IMR-90 (cell line): ENCODE measurements at regions not wholly inside any gene's neighbourhood (a gene's known extent, or its start where the extent isn't known, plus 50 kb on each side); places are given as distances from the start of the nearest gene placed in this dataset.

Experiments
- ATAC-seq: fragments of 200-7000 bp; cut with Tn5 transposase; 2 replicates; pipeline ENCODE4 v1.9.1; 2020; ENCODE audit warnings: low read depth, mild to moderate bottlenecking, moderate library complexity
- BruUV-seq: library from RNA; stranded (reverse); fragments of 400-500 nt; replicated peaks from 2 replicates; lab custom pipeline; 2021; lab: Mats Ljungman, UMichigan
- CTCF ChIA-PET: fragments of 300-600 bp; formaldehyde crosslinking; extraction: SDS; loops from one replicate; lab custom pipeline; 2021; ENCODE audit warnings: antibody characterized with exemption; lab: Yijun Ruan, JAX
- POLR2A ChIA-PET: fragments of 300-600 bp; sonication (Branson Sonifier 250); formaldehyde crosslinking; loops from one replicate; lab custom pipeline; 2022; ENCODE audit warnings: antibody characterized with exemption; ENCODE audit not compliant: unreplicated experiment; lab: Charles Lee
- DNase-seq: peaks from one replicate; pipeline ENCODE4 v3.0.0; 2013
- H2AFZ ChIP-seq: replicated peaks from 2 replicates; pipeline ENCODE3; 2013; ENCODE audit warnings: low read length, mild to moderate bottlenecking; ENCODE audit not compliant: poor library complexity
- H2AK5ac ChIP-seq: 2 replicates; pipeline ENCODE4 v1.6.1; 2013; ENCODE audit warnings: low read depth, low read length, inconsistent platforms
- H2AK9ac ChIP-seq: replicated peaks from 2 replicates; pipeline ENCODE3; 2013; ENCODE audit warnings: mild to moderate bottlenecking, low read depth, low read length, moderate library complexity; ENCODE audit not compliant: poor library complexity
- H2BK120ac ChIP-seq: 2 replicates; pipeline ENCODE4 v1.6.1; 2013; ENCODE audit warnings: low read depth, low read length, inconsistent platforms
- H2BK15ac ChIP-seq: 3 replicates; pipeline ENCODE4 v1.6.1; 2013; ENCODE audit warnings: low read depth, low read length, inconsistent platforms
- H2BK20ac ChIP-seq: 2 replicates; pipeline ENCODE4 v1.6.1; 2013; ENCODE audit warnings: low read depth, mild to moderate bottlenecking, inconsistent platforms, low read length, moderate library complexity
- H2BK5ac ChIP-seq: 2 replicates; pipeline ENCODE4 v1.6.1; 2013; ENCODE audit warnings: mild to moderate bottlenecking, low read depth, low read length, inconsistent platforms; ENCODE audit not compliant: poor library complexity, severe bottlenecking
- H3K14ac ChIP-seq: replicated peaks from 2 replicates; pipeline ENCODE4 v1.6.1; 2013; ENCODE audit warnings: low read depth, low read length, inconsistent platforms
- H3K18ac ChIP-seq: 2 replicates; pipeline ENCODE4 v1.6.1; 2013; ENCODE audit warnings: low read depth, low read length, control low read depth
- H3K23ac ChIP-seq: 2 replicates; pipeline ENCODE4 v1.6.1; 2013; ENCODE audit warnings: low read depth, low read length, inconsistent platforms
- H3K27ac ChIP-seq: 2 replicates; pipeline ENCODE4 v1.5.1; 2013; ENCODE audit warnings: mild to moderate bottlenecking, control low read depth, low read length; ENCODE audit not compliant: insufficient read depth
- H3K27me3 ChIP-seq: 2 replicates; pipeline ENCODE4 v1.6.1; 2013; ENCODE audit warnings: low read length; ENCODE audit not compliant: control insufficient read depth, insufficient read depth
- H3K36me3 ChIP-seq: 2 replicates; pipeline ENCODE4 v1.6.1; 2013; ENCODE audit warnings: low read length, mixed read lengths; ENCODE audit not compliant: control insufficient read depth, insufficient read depth
- H3K4ac ChIP-seq: 2 replicates; pipeline ENCODE4 v1.6.1; 2013; ENCODE audit warnings: low read depth, low read length, inconsistent platforms
- H3K4me1 ChIP-seq: 2 replicates; pipeline ENCODE4 v1.6.1; 2013; ENCODE audit warnings: low read length, mixed read lengths; ENCODE audit not compliant: control insufficient read depth, insufficient read depth
- H3K4me2 ChIP-seq: 2 replicates; pipeline ENCODE4 v1.6.1; 2013; ENCODE audit warnings: low read depth, mild to moderate bottlenecking, control low read depth, low read length, moderate library complexity
- H3K4me3 ChIP-seq: 2 replicates; pipeline ENCODE4 v1.5.1; 2013; ENCODE audit warnings: low read depth, mild to moderate bottlenecking, control low read depth, low read length, moderate library complexity; ENCODE audit not compliant: insufficient read depth
- H3K56ac ChIP-seq: 2 replicates; pipeline ENCODE4 v1.6.1; 2013; ENCODE audit warnings: low read length, inconsistent platforms; ENCODE audit not compliant: insufficient read depth; ENCODE audit errors: extremely low read depth
- H3K79me1 ChIP-seq, 2 experiments: 2 replicates each; pipeline ENCODE4 v1.6.1; 2013; ENCODE audit warnings: low read length in 2 of 2, inconsistent platforms in 1 of 2, low read depth in 1 of 2
- H3K9ac ChIP-seq: 2 replicates; pipeline ENCODE4 v1.6.1; 2013; ENCODE audit warnings: low read depth, low read length, control low read depth
- H3K9me1 ChIP-seq: 2 replicates; pipeline ENCODE4 v1.6.1; 2013; ENCODE audit warnings: low read length, inconsistent platforms; ENCODE audit not compliant: insufficient read depth
- H3K9me3 ChIP-seq: 2 replicates; pipeline ENCODE4 v1.6.1; 2013; ENCODE audit warnings: low read length; ENCODE audit not compliant: control insufficient read depth, insufficient read depth
- H4K20me1 ChIP-seq: 2 replicates; pipeline ENCODE4 v1.6.1; 2013; ENCODE audit warnings: low read length, inconsistent platforms; ENCODE audit not compliant: insufficient read depth
- H4K5ac ChIP-seq: 2 replicates; pipeline ENCODE4 v1.6.1; 2013; ENCODE audit warnings: mild to moderate bottlenecking, low read depth, low read length, control low read depth
- H4K8ac ChIP-seq, 2 experiments: 2 replicates each; pipeline ENCODE4 v1.6.1; 2013; ENCODE audit warnings: low read depth in 2 of 2, low read length in 2 of 2, control low read depth in 1 of 2, inconsistent platforms in 1 of 2
- H4K91ac ChIP-seq: 2 replicates; pipeline ENCODE4 v1.6.1; 2013; ENCODE audit warnings: low read depth, low read length, inconsistent platforms; ENCODE audit not compliant: insufficient read depth
- BHLHE40 ChIP-seq: fragments of 150-350 bp; IDR thresholded peaks from 2 replicates; pipeline ENCODE4 v1.6.1; 2016; ENCODE audit warnings: mild to moderate bottlenecking, low read depth, low read length
- FOS ChIP-seq: fragments of 150-350 bp; IDR thresholded peaks from 2 replicates; pipeline ENCODE4 v1.6.1; 2016; ENCODE audit warnings: low read depth, low read length
- NFE2L2 ChIP-seq: fragments of 150-350 bp; IDR thresholded peaks from 2 replicates; pipeline ENCODE4 v1.6.1; 2016; ENCODE audit warnings: low read depth, mild to moderate bottlenecking, low read length
- POLR2A ChIP-seq: IDR thresholded peaks from 2 replicates; pipeline ENCODE4 v1.6.1; 2012; ENCODE audit warnings: mild to moderate bottlenecking, low read depth, low read length
- RAD21 ChIP-seq: IDR thresholded peaks from 2 replicates; pipeline ENCODE4 v1.6.1; 2012; ENCODE audit warnings: low read length, improper control_type of control experiment
- RFX5 ChIP-seq: IDR thresholded peaks from 2 replicates; pipeline ENCODE4 v1.8.0; 2012; ENCODE audit warnings: low read depth, mild to moderate bottlenecking, low read length, moderate library complexity
- dilution Hi-C: fragments of 300-500 bp; cut with HindIII; formaldehyde crosslinking; loops from one replicate; pipeline ENCODE4 v1.14.3; 2018; ENCODE audit warnings: low sequenced_read_pairs; ENCODE audit not compliant: unreplicated experiment
- in situ Hi-C: fragments of 300-500 bp; cut with MboI; formaldehyde crosslinking; loops from 3 replicates; pipeline ENCODE4 v1.14.3; 2019; ENCODE audit warnings: low sequenced_read_pairs, inconsistent platforms, mixed read lengths
- intact Hi-C: fragments of 100-400 bp; cut with micrococcal nuclease; formaldehyde crosslinking; loops from 2 replicates; pipeline ENCODE4 v1.10.0; 2022
- TF ChIP-seq, protein P1 (sequence below): fragments of 150-350 bp; IDR thresholded peaks from 2 replicates; pipeline ENCODE4 v1.6.1; 2016; ENCODE audit warnings: low read depth, mild to moderate bottlenecking, low read length, moderate library complexity, borderline replicate concordance

DNA sequence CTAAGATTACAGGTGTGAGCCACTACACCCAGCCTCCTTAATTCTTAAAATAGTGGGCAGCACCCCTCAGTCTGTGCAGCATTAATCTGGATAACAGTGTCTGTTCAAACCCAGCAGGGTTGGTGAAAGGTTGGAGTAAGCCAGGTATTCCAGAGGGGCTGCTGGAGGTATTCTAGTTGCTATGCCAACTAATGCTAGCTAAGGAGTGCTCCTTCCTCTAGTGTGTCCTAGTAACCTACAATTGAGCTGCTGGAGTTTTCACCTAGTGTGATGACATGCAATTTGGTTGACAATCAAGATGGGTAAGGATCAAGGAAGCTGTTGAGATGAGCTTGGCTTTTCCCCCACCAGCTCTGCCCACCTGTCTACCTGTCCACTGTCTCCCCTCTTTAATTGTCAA lies 100.2 kb upstream of the IPO9 start:
- POLR2A ChIA-PET: no interaction called here
- Histone ChIP-seq H3K4me2 (no peak overlapping the region), H4K8ac (no peak overlapping the region), H3K18ac (no peak overlapping the region), H2BK15ac (no peak overlapping the region), H4K5ac (no peak overlapping the region), H3K4me1 (peaks cover 35% of the 10 kb centered on the region), H4K20me1 (peaks cover 82% of the 10 kb centered on the region), H3K56ac (no peak overlapping the region), H2AFZ (no peak overlapping the region), H3K27me3 (no peaks in the 10 kb centered on the region), H2BK120ac (no peak overlapping the region), H2AK5ac (0 out of 2 replicates have a peak overlapping the region, but pooled peaks have one; percentile 13), H3K4ac (no peak overlapping the region), H2BK5ac (no peak overlapping the region), H3K79me1 (peaks cover 59 to 90% of the 10 kb centered on the region in 2 experiments), H4K91ac (no peak overlapping the region), H3K23ac (no peak overlapping the region), H3K9me3 (no peaks in the 10 kb centered on the region), H3K9ac (no peak overlapping the region), H2AK9ac (no peak overlapping the region), H2BK20ac (no peak overlapping the region), H3K9me1 (peaks cover 43% of the 10 kb centered on the region), H3K27ac (no peak overlapping the region), H3K4me3 (no peak overlapping the region), H3K14ac (no peak overlapping the region), H3K36me3 (0 out of 2 replicates have a peak, but pooled peaks cover 3% of the 10 kb centered on the region)
- dilution Hi-C loops: no loop called here
- intact Hi-C loops: no loop called here
- DNase-seq: no peak
- no peak for TF ChIP-seq POLR2A
- TF ChIP-seq, protein P1, sequence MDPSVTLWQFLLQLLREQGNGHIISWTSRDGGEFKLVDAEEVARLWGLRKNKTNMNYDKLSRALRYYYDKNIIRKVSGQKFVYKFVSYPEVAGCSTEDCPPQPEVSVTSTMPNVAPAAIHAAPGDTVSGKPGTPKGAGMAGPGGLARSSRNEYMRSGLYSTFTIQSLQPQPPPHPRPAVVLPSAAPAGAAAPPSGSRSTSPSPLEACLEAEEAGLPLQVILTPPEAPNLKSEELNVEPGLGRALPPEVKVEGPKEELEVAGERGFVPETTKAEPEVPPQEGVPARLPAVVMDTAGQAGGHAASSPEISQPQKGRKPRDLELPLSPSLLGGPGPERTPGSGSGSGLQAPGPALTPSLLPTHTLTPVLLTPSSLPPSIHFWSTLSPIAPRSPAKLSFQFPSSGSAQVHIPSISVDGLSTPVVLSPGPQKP: no peak
- TF ChIP-seq RAD21: no peak
- TF ChIP-seq FOS: no peak
- TF ChIP-seq BHLHE40: no peak
- TF ChIP-seq RFX5: no peak
- no peak for TF ChIP-seq NFE2L2
- CTCF ChIA-PET: no interaction called here
- no TSS peak for BruUV-seq
- in situ Hi-C loops: no loop called here
- ATAC-seq: no peak
